K562 (cell line): ENCODE measurements at regions not wholly inside any gene's neighbourhood (a gene's known extent, or its start where the extent isn't known, plus 50 kb on each side); places are given as distances from the start of the nearest gene placed in this dataset.

Experiments
- ATAC-seq: fragments of 200-7000 bp; cut with Tn5 transposase; 3 replicates; pipeline ENCODE4 v1.9.1; 2020; ENCODE audit warnings: moderate library complexity
- BruUV-seq: library from RNA; stranded (reverse); fragments of 400-500 nt; replicated peaks from 2 replicates; lab custom pipeline; 2021; lab: Mats Ljungman, UMichigan
- CTCF ChIA-PET: fragments of 300-600 bp; formaldehyde crosslinking; extraction: SDS; loops from one replicate; lab custom pipeline; 2021; ENCODE audit warnings: low intra/inter-chr PET ratio; lab: Yijun Ruan, JAX
- POLR2A ChIA-PET: fragments of 300-600, 350-650 bp; sonication (Branson Sonifier 250); formaldehyde crosslinking; extraction: SDS; loops from one replicate; lab custom pipeline; 2021; ENCODE audit warnings: antibody characterized with exemption, inconsistent platforms; lab: Yijun Ruan, JAX
- DNase-seq, 4 experiments: peaks; one replicate each; pipeline versions ENCODE4 v3.0.0 to v3.0.0-alpha.2; 2011 to 2018; ENCODE audit warnings: low spot score in 3 of 4, mixed read lengths in 3 of 4; ENCODE audit errors: extremely low read depth in 1 of 4
- FAIRE-seq: peaks from 2 replicates; lab custom pipeline; 2011; peaks lifted over from hg19 to GRCh38; lab: Jason Lieb, UNC
- H2AFZ ChIP-seq: 2 replicates; pipeline ENCODE4 v1.6.0; 2011; ENCODE audit warnings: low read depth, low read length, control low read depth, inconsistent platforms
- H3K27ac ChIP-seq: fragments of 200-600 bp; 3 replicates; pipeline ENCODE4 v1.8.0; 2011; ENCODE audit warnings: low read depth, mild to moderate bottlenecking, control low read depth, inconsistent platforms, low read length, moderate library complexity, mixed read lengths; ENCODE audit errors: extremely low read depth
- H3K27me3 ChIP-seq, 2 experiments: fragments of 300-600 bp in 1 of 2; 2 replicates in 1 of 2; 3 replicates in 1 of 2; pipeline versions ENCODE4 v1.6.0 to v1.8.0; 2011; ENCODE audit warnings: inconsistent platforms in 2 of 2, low read length in 2 of 2, mild to moderate bottlenecking in 1 of 2, mixed read lengths in 1 of 2, moderate library complexity in 1 of 2; ENCODE audit not compliant: control insufficient read depth in 2 of 2, insufficient read depth in 2 of 2
- H3K36me3 ChIP-seq: fragments of 300-600 bp; 3 replicates; pipeline ENCODE4 v1.8.0; 2011; ENCODE audit warnings: mild to moderate bottlenecking, low read length, inconsistent platforms; ENCODE audit not compliant: control insufficient read depth, insufficient read depth
- H3K4me1 ChIP-seq, 2 experiments: fragments of 200-600 bp in 1 of 2; replicated peaks in 1 of 2; 2 replicates in 1 of 2; 3 replicates in 1 of 2; pipeline versions ENCODE4 v1.5.1 to v1.8.0; 2011; ENCODE audit warnings: inconsistent platforms in 2 of 2, low read length in 2 of 2, mild to moderate bottlenecking in 1 of 2, mixed read lengths in 1 of 2, moderate library complexity in 1 of 2; ENCODE audit not compliant: control insufficient read depth in 2 of 2, insufficient read depth in 2 of 2
- H3K4me2 ChIP-seq: 2 replicates; pipeline ENCODE4 v1.6.1; 2011; ENCODE audit warnings: low read length, control low read depth, inconsistent platforms, mixed read lengths; ENCODE audit not compliant: insufficient read depth
- H3K4me3 ChIP-seq: fragments of 200-600 bp; sonication (generic), shearing (Covaris generic); 2 replicates; pipeline ENCODE4 v1.5.1; 2016; ENCODE audit warnings: control low read depth, inconsistent platforms
- H3K79me2 ChIP-seq: fragments of 200-600 bp; 3 replicates; pipeline ENCODE4 v1.8.0; 2011; ENCODE audit warnings: low read length, inconsistent platforms; ENCODE audit not compliant: control insufficient read depth, insufficient read depth
- H3K9ac ChIP-seq, 2 experiments: 2 replicates each; pipeline versions ENCODE4 v1.6.0 to v1.6.1; 2011; ENCODE audit warnings: low read depth in 2 of 2, low read length in 2 of 2, control low read depth in 1 of 2, inconsistent platforms in 1 of 2, mild to moderate bottlenecking in 1 of 2, mixed read lengths in 1 of 2; ENCODE audit not compliant: insufficient read depth in 1 of 2
- H3K9me1 ChIP-seq: one replicate; pipeline ENCODE4 v1.6.0; 2011; ENCODE audit warnings: inconsistent platforms, mild to moderate bottlenecking, low read length, moderate library complexity; ENCODE audit not compliant: control insufficient read depth, insufficient read depth
- H3K9me3 ChIP-seq: replicated peaks from 2 replicates; pipeline ENCODE4 v1.5.1; 2011; ENCODE audit warnings: low read depth, low read length, inconsistent platforms; ENCODE audit not compliant: control insufficient read depth, insufficient read depth
- H4K20me1 ChIP-seq: replicated peaks from 2 replicates; pipeline ENCODE4 v1.6.1; 2011; ENCODE audit warnings: low read length, inconsistent platforms, mixed read lengths; ENCODE audit not compliant: control insufficient read depth, insufficient read depth
- FOS ChIP-seq: IDR thresholded peaks from 3 replicates; pipeline ENCODE4 v1.6.1; 2011; ENCODE audit not compliant: insufficient read length; ENCODE audit errors: extremely low read depth
- HSF4 ChIP-seq: fragments of 250-450 bp; sonication (Bioruptor Pico); IDR thresholded peaks from 2 replicates; pipeline ENCODE4 v2.1.2; 2022; ENCODE audit warnings: mild to moderate bottlenecking, moderate library complexity, borderline replicate concordance
- MAZ ChIP-seq, 2 experiments: fragments of 450-650 bp in 1 of 2; sonication (generic) in 1 of 2; formaldehyde crosslinking; IDR thresholded peaks in 1 of 2; conservative IDR thresholded peaks in 1 of 2; 2 replicates each; pipeline versions ENCODE4 v1.4.0 to v1.5.0; 2020; ENCODE audit warnings: mild to moderate bottlenecking in 1 of 2, missing genetic modification reagents in 1 of 2
- MLLT1 ChIP-seq, 2 experiments: fragments of 450-650 bp; IDR thresholded peaks; 2 replicates each; pipeline ENCODE4 v1.6.1; 2016
- NFE2 ChIP-seq: IDR thresholded peaks from 2 replicates; pipeline ENCODE4 v1.6.1; 2014; ENCODE audit warnings: antibody characterized with exemption, low read depth
- NFE2L1 ChIP-seq: fragments of 450-650 bp; IDR thresholded peaks from 2 replicates; pipeline ENCODE4 v1.6.1; 2016; ENCODE audit warnings: missing genetic modification characterization, low read depth, mild to moderate bottlenecking, missing compliant biosample characterization, moderate library complexity, borderline replicate concordance
- POU5F1 ChIP-seq: fragments of 150-350 bp; IDR thresholded peaks from 2 replicates; pipeline ENCODE4 v1.6.1; 2014; ENCODE audit warnings: borderline replicate concordance, low read length, low read depth, mild to moderate bottlenecking; ENCODE audit not compliant: partially characterized antibody
- TFAM ChIP-seq: fragments of 250-450 bp; sonication (Bioruptor Pico); conservative IDR thresholded peaks from 2 replicates; pipeline ENCODE4 v1.5.0; 2021; ENCODE audit warnings: mild to moderate bottlenecking, moderate library complexity
- ZNF766 ChIP-seq: fragments of 200-800 bp; sonication (Bioruptor generic); conservative IDR thresholded peaks from 2 replicates; pipeline ENCODE4 v1.6.1; 2016; ENCODE audit warnings: missing genetic modification characterization, missing compliant biosample characterization
- WGBS: fragments of 100-300 bp; shearing (Covaris generic); methylation state at CpG from one replicate; pipeline ENCODE4 v1.1.6; 2016; ENCODE audit warnings: low coverage, mixed read lengths; ENCODE audit not compliant: insufficient coverage; ENCODE audit errors: missing lambda C conversion rate; 5-methylcytosine and 5-hydroxymethylcytosine counted together
- in situ Hi-C: fragments of 300-500 bp; cut with MboI; formaldehyde crosslinking; loops from 4 replicates; pipeline ENCODE4 v1.15.0; 2018; ENCODE audit warnings: inconsistent platforms, mixed read lengths
- intact Hi-C: fragments of 100-400 bp; cut with micrococcal nuclease; formaldehyde crosslinking; loops from 2 replicates; pipeline ENCODE4 v1.14.2; 2022
- TF ChIP-seq, protein P1 (sequence below): sonication (generic); formaldehyde crosslinking; IDR thresholded peaks from 2 replicates; pipeline ENCODE4 v1.8.0; 2023; ENCODE audit warnings: missing genetic modification reagents, mild to moderate bottlenecking, borderline replicate concordance

- 0% methylated on average over 5 of the region's 5 CpGs for WGBS
- POLR2A ChIA-PET, result no interaction called here
- Histone ChIP-seq H3K4me1 (no peaks in the 10 kb centered on the region), H3K9me3 (no peaks in the 10 kb centered on the region), H3K4me2 (no peak overlapping the region), H3K4me3 (no peak overlapping the region), H3K36me3 (no peaks in the 10 kb centered on the region), H3K27ac (no peak overlapping the region), H3K9me1 (no peaks in the 10 kb centered on the region), H3K79me2 (no peaks in the 10 kb centered on the region), H3K9ac (no peak overlapping the region), H3K27me3 (peaks cover 7 to 41% of the 10 kb centered on the region in 2 experiments), H2AFZ (no peak overlapping the region), H4K20me1 (no peaks in the 10 kb centered on the region)
- TF ChIP-seq POU5F1 (no peak), NFE2 (no peak), FOS (no peak), HSF4 (CRISPR knock-in tag) (no peak), NFE2L1 (tag) (no peak), MAZ (CRISPR knock-in tag; conservative IDR thresholded peaks at IDR 0.05 in 1 of 2, IDR thresholded peaks at IDR 0.05 in 1 of 2) (no peak), MLLT1 (IDR thresholded peaks at IDR 0.05) (no peak), TFAM (CRISPR knock-in tag) (no peak), ZNF766 (no peak)
- TF ChIP-seq, protein P1, sequence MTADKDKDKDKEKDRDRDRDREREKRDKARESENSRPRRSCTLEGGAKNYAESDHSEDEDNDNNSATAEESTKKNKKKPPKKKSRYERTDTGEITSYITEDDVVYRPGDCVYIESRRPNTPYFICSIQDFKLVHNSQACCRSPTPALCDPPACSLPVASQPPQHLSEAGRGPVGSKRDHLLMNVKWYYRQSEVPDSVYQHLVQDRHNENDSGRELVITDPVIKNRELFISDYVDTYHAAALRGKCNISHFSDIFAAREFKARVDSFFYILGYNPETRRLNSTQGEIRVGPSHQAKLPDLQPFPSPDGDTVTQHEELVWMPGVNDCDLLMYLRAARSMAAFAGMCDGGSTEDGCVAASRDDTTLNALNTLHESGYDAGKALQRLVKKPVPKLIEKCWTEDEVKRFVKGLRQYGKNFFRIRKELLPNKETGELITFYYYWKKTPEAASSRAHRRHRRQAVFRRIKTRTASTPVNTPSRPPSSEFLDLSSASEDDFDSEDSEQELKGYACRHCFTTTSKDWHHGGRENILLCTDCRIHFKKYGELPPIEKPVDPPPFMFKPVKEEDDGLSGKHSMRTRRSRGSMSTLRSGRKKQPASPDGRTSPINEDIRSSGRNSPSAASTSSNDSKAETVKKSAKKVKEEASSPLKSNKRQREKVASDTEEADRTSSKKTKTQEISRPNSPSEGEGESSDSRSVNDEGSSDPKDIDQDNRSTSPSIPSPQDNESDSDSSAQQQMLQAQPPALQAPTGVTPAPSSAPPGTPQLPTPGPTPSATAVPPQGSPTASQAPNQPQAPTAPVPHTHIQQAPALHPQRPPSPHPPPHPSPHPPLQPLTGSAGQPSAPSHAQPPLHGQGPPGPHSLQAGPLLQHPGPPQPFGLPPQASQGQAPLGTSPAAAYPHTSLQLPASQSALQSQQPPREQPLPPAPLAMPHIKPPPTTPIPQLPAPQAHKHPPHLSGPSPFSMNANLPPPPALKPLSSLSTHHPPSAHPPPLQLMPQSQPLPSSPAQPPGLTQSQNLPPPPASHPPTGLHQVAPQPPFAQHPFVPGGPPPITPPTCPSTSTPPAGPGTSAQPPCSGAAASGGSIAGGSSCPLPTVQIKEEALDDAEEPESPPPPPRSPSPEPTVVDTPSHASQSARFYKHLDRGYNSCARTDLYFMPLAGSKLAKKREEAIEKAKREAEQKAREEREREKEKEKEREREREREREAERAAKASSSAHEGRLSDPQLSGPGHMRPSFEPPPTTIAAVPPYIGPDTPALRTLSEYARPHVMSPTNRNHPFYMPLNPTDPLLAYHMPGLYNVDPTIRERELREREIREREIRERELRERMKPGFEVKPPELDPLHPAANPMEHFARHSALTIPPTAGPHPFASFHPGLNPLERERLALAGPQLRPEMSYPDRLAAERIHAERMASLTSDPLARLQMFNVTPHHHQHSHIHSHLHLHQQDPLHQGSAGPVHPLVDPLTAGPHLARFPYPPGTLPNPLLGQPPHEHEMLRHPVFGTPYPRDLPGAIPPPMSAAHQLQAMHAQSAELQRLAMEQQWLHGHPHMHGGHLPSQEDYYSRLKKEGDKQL (CRISPR knock-in tag), result no peak
- in situ Hi-C loops, result no loop called here
- intact Hi-C loops, result no loop called here
- CTCF ChIA-PET, result no interaction called here
- FAIRE-seq (no peak), DNase-seq (no peak), ATAC-seq (no peak)
- no TSS peak for BruUV-seq
Measured at GRCh38 chr12:94839347-94839746, 164.2 kb downstream of the NDUFA12 start.
